Type B pancreatic cell (in vitro differentiated cells): ENCODE measurements at regions not wholly inside any gene's neighbourhood (a gene's known extent, or its start where the extent isn't known, plus 50 kb on each side); places are given as distances from the start of the nearest gene placed in this dataset.

ENCODE experiments used
- DNase-seq: peaks from one replicate; pipeline ENCODE4 v3.0.0; 2021; ENCODE audit warnings: mixed read lengths; ENCODE audit not compliant: unreplicated experiment; ENCODE audit errors: extremely low spot score
- H3K27ac Mint-ChIP-seq: 2 replicates; pipeline ENCODE4 v1.8.0; 2021; ENCODE audit warnings: mild to moderate bottlenecking, mixed read lengths
- H3K27me3 Mint-ChIP-seq: 2 replicates; pipeline ENCODE4 v1.8.0; 2021; ENCODE audit warnings: mixed read lengths
- H3K36me3 Mint-ChIP-seq: 2 replicates; pipeline ENCODE4 v1.8.0; 2021; ENCODE audit warnings: mixed read lengths
- H3K4me1 Mint-ChIP-seq: one replicate; pipeline ENCODE4 v1.8.0; 2021; ENCODE audit warnings: mixed read lengths; ENCODE audit not compliant: unreplicated experiment
- H3K4me3 Mint-ChIP-seq: 2 replicates; pipeline ENCODE4 v1.8.0; 2021; ENCODE audit warnings: mild to moderate bottlenecking, mixed read lengths
- H3K9me3 Mint-ChIP-seq: 2 replicates; pipeline ENCODE4 v1.8.0; 2021; ENCODE audit warnings: mixed read lengths
- CTCF ChIP-seq: fragments of 200-600 bp; sonication (generic); conservative IDR thresholded peaks from 2 replicates; pipeline ENCODE4 v1.5.0; 2021; ENCODE audit warnings: antibody characterized with exemption, mild to moderate bottlenecking

- Mint-ChIP-seq H3K27ac (no peak overlapping the region), H3K36me3 (no peaks in the 10 kb centered on the region), H3K27me3 (no peaks in the 10 kb centered on the region), H3K4me3 (no peak overlapping the region), H3K4me1 (peaks cover 30% of the 10 kb centered on the region), H3K9me3 (no peaks in the 10 kb centered on the region)
- no peak for DNase-seq
- no peak for TF ChIP-seq CTCF
Observed at GRCh38 chr10:61832866-61833481, 68.5 kb upstream of the ARID5B start.

GRCh38 chr10:61834519-61834918, 67.0 kb upstream of the ARID5B start:
- Mint-ChIP-seq H3K27me3 (no peaks in the 10 kb centered on the region), H3K4me3 (peak overlapping the region; percentile 15), H3K36me3 (no peaks in the 10 kb centered on the region), H3K27ac (peak overlapping the region; percentile 91), H3K4me1 (peaks cover 35% of the 10 kb centered on the region), H3K9me3 (no peaks in the 10 kb centered on the region)
- no peak for DNase-seq
- no peak for TF ChIP-seq CTCF

- Mint-ChIP-seq H3K27me3 (no peaks in the 10 kb centered on the region), H3K27ac (peak overlapping the region; percentile 91), H3K9me3 (peaks cover 4% of the 10 kb centered on the region), H3K36me3 (no peaks in the 10 kb centered on the region), H3K4me1 (peaks cover 40% of the 10 kb centered on the region), H3K4me3 (peak overlapping the region; percentile 35)
- peak; percentile 63 for TF ChIP-seq CTCF
- no peak for DNase-seq
Observed at GRCh38 chr10:61835069-61835945, 66.2 kb upstream of the ARID5B start.

- no peak for TF ChIP-seq CTCF
- H3K36me3 Mint-ChIP-seq, result no peaks in the 10 kb centered on the region
Observed at GRCh38 chr10:61835946-61836887, 65.3 kb upstream of the ARID5B start.

More at GRCh38 chr10:61835946-61836887, 65.3 kb upstream of the ARID5B start:
- peaks cover 4% of the 10 kb centered on the region for H3K9me3 Mint-ChIP-seq
- peak overlapping the region; percentile 53 for H3K4me3 Mint-ChIP-seq
- peak overlapping the region; percentile 91 for H3K27ac Mint-ChIP-seq
- no peak for DNase-seq
- H3K27me3 Mint-ChIP-seq, result no peaks in the 10 kb centered on the region
- H3K4me1 Mint-ChIP-seq, result peaks cover 40% of the 10 kb centered on the region
